ENCODE measurements at regions not wholly inside any gene's neighbourhood (a gene's known extent, or its start where the extent isn't known, plus 50 kb on each side); places are given as distances from the start of the nearest gene placed in this dataset.
"Not testable (repeated sequence)": the region's sequence is repeated elsewhere in the genome, so short reads cannot be mapped to it uniquely, and the experiment has no call there.

DNA sequence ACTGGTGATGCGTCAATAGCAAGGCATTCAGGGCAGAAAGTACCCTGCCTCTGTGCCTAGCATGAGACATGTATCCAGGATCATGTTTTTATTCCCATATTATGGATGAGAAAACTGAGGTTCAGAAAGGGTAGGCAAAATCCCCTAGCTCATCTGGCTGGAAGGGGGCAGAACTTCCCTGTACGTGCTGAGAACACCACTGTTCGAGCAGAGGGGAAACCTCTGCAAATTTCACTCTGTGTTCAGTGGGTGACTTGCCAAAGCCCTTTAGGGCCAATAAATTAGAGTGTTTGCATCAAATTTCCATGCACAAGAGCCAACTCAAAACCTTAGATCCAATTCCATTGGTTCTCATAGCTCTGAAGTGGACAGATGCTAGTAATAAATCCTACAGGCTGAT lies 82.6 kb upstream of the PRSS12 start:
- CTCF ChIA-PET; H3K4me1 Mint-ChIP-seq; H3K9me3 Mint-ChIP-seq; H3K27ac ChIP-seq (ENCODE audit: low read depth, low read length); H3K36me3 Mint-ChIP-seq; H3K4me3 Mint-ChIP-seq; H3K9me3 ChIP-seq (ENCODE audit: low read length); H3K4me1 ChIP-seq (ENCODE audit: insufficient read depth, low read length); DNase-seq; POLR2A ChIA-PET; H3K4me3 ChIP-seq (ENCODE audit: low read length); H3K27me3 Mint-ChIP-seq; H3K36me3 ChIP-seq (ENCODE audit: insufficient read depth, low read length); H3K27me3 ChIP-seq (ENCODE audit: insufficient read depth, low read length, poor library complexity, severe bottlenecking); H3K27ac Mint-ChIP-seq: not testable (repeated sequence)

DNA sequence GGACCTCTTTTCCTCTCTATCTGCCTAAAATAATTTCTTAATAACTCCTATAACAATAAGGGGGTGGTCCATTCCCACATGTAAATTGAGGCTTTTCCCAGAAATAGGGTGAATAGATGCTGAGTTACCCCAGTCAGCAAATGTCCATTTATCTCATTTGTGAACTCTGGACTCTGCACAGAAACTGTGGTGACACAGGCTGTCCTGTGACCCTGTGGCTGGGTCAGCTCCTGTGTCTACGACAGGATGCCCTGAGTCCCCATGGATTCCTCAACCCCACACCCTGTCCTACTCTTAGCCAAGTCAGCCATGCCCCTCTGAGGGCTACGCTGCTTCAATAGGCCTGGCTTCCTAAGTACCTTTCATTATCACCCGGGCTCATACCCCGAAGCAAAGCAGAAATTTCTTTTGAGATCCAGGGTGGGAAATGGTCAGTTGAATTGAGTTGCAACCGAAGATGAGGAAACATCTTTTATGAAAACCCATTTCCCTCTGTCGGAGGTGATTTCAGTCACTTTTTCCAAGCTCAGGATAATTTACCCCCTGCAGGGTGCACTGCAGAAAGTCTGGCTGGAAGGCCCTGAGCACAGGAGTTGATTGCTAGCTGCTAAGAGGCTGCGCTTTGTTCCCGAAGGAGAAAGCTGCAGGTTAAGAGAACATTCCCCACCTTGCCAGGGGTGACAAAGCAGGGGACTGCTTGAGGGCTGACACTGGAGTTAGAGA lies 89.5 kb upstream of the PRSS12 start:
- H3K27me3 ChIP-seq (ENCODE audit: insufficient read depth, low read length, poor library complexity, severe bottlenecking); H3K36me3 ChIP-seq (ENCODE audit: insufficient read depth, low read length); H3K36me3 Mint-ChIP-seq; H3K27ac Mint-ChIP-seq; H3K4me1 ChIP-seq (ENCODE audit: insufficient read depth, low read length); DNase-seq; H3K27me3 Mint-ChIP-seq; H3K4me3 ChIP-seq (ENCODE audit: low read length); H3K9me3 Mint-ChIP-seq; H3K9me3 ChIP-seq (ENCODE audit: low read length); H3K4me3 Mint-ChIP-seq; H3K27ac ChIP-seq (ENCODE audit: low read depth, low read length); CTCF ChIA-PET; POLR2A ChIA-PET; H3K4me1 Mint-ChIP-seq: not testable (repeated sequence)

DNA sequence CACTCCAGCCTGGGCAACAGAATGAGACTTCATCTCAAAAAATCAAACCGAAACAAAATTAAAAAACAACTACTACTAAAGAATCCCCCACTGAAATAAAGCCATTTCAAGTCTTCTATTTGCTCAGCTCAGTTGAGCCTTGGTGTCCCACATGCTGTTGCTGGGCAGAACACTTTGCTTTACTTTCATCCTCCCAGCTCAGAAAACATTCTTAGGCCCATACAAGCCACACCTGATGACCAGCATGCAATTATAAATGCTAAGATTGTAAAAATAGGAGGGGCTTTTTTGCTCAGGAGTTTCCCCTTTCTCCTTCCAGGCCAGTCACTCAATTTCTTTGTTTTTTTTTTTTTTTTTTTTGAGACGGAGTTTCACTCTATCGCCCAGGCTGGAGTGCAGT lies 94.6 kb upstream of the PRSS12 start:
- H3K27me3 ChIP-seq (ENCODE audit: insufficient read depth, low read length, poor library complexity, severe bottlenecking); H3K27ac Mint-ChIP-seq; DNase-seq; H3K27me3 Mint-ChIP-seq; H3K4me1 Mint-ChIP-seq; H3K36me3 Mint-ChIP-seq; POLR2A ChIA-PET; H3K27ac ChIP-seq (ENCODE audit: low read depth, low read length); H3K4me3 ChIP-seq (ENCODE audit: low read length); H3K4me1 ChIP-seq (ENCODE audit: insufficient read depth, low read length); H3K9me3 Mint-ChIP-seq; CTCF ChIA-PET; H3K4me3 Mint-ChIP-seq; H3K9me3 ChIP-seq (ENCODE audit: low read length); H3K36me3 ChIP-seq (ENCODE audit: insufficient read depth, low read length): not testable (repeated sequence)

DNA sequence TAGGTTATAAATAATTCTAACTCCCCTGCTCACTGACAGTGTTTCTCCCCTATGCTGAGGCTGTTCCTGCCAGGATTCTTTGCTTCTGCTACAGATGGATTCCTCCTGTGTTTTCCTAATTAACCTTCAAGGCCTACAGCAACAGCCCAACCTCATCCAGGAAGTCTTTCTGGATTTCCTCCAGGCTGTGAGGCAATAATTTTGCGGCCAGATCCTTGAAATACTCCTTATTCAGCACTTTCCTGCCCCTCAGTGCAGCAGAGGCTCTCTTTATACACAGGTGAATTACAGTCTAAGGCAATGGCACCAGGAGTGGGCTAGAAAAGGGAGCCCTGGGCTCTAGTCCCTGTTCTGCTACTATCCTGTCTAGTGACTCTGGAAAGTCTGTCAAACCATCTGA lies 102.1 kb upstream of the PRSS12 start:
- H3K4me1 Mint-ChIP-seq; H3K27me3 ChIP-seq (ENCODE audit: insufficient read depth, low read length, poor library complexity, severe bottlenecking); DNase-seq; H3K9me3 ChIP-seq (ENCODE audit: low read length); H3K4me3 Mint-ChIP-seq; H3K27ac Mint-ChIP-seq; CTCF ChIA-PET; POLR2A ChIA-PET; H3K4me3 ChIP-seq (ENCODE audit: low read length); H3K36me3 ChIP-seq (ENCODE audit: insufficient read depth, low read length); H3K27ac ChIP-seq (ENCODE audit: low read depth, low read length); H3K9me3 Mint-ChIP-seq; H3K36me3 Mint-ChIP-seq; H3K27me3 Mint-ChIP-seq; H3K4me1 ChIP-seq (ENCODE audit: insufficient read depth, low read length): not testable (repeated sequence)

DNA sequence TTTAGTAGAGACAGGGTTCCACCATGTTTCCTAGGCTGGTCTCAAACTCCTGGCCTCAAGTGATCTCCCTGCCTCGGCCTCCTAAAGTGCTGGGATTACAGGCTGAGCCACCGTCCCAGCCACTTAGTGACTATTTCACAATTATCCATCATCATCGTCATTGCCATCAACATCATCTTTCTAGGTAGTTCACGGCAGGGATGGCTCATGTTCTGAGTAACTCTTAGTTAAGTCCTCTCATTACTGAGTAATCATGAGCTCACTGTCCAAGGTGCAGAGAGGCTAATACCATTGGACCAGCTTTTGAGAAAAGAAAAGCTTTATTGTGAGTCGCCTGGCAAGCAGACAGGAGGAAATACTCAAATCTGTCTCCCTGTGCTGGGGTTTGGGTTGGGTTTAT lies 108.6 kb upstream of the PRSS12 start:
- H3K4me3 ChIP-seq (ENCODE audit: low read length); H3K27ac Mint-ChIP-seq; H3K36me3 ChIP-seq (ENCODE audit: insufficient read depth, low read length); H3K4me1 Mint-ChIP-seq; H3K27me3 Mint-ChIP-seq; CTCF ChIA-PET; H3K9me3 ChIP-seq (ENCODE audit: low read length); H3K4me1 ChIP-seq (ENCODE audit: insufficient read depth, low read length); POLR2A ChIA-PET; H3K36me3 Mint-ChIP-seq; H3K27me3 ChIP-seq (ENCODE audit: insufficient read depth, low read length, poor library complexity, severe bottlenecking); H3K4me3 Mint-ChIP-seq; DNase-seq; H3K9me3 Mint-ChIP-seq; H3K27ac ChIP-seq (ENCODE audit: low read depth, low read length): not testable (repeated sequence)

DNA sequence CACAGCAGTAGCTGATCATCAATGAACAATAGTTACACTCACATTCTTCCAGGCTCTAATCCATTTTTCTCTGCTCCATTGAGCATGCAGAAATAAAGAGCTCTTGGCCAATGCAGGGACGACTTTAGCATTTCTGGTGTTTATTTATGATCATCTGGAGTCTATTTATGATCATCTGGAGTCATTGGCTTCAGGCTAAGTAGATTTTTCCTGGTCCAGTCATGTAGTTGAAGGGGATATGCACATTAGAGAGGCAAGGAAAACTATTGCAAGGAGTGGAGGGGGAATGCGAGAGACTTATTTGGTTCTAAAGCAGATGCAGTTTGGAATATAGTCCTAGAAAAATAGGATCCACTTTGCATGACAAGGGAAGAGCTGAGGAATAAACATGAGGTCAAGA lies 113.0 kb upstream of the PRSS12 start:
- CTCF ChIA-PET; H3K9me3 ChIP-seq (ENCODE audit: low read length); H3K27me3 Mint-ChIP-seq; H3K9me3 Mint-ChIP-seq; H3K4me3 ChIP-seq (ENCODE audit: low read length); DNase-seq; H3K4me1 Mint-ChIP-seq; H3K36me3 ChIP-seq (ENCODE audit: insufficient read depth, low read length); H3K4me1 ChIP-seq (ENCODE audit: insufficient read depth, low read length); H3K36me3 Mint-ChIP-seq; H3K4me3 Mint-ChIP-seq; POLR2A ChIA-PET; H3K27ac Mint-ChIP-seq; H3K27me3 ChIP-seq (ENCODE audit: insufficient read depth, low read length, poor library complexity, severe bottlenecking); H3K27ac ChIP-seq (ENCODE audit: low read depth, low read length): not testable (repeated sequence)

DNA sequence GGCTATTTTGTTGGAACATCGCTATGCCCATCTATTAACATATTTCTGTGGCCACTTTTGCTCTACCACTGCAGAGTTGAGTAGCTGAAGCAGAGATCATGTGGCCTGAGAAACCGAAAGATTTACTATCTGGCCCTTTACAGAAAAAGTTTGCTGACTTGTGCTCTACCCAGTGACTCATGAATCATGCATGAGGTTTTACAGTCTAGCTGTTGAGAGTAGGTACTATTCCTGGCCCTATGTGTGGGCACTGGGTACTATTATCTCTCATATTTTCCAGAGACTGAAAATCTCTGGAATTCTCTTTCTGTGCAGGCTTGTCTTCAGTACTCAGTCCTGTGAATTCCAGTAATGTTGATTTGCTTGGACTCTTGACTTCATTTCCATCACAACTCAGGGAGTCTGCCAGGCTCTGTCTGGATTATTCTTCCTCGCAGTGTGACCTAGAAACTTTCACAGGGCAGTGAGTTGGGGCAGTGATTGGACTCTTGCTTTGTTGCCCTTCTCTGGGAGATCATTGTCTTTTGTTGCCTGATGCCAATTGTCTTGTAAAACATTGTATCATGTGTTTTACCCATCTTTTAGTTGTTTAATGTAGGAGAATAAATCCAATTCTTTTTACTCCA lies 121.3 kb upstream of the PRSS12 start:
- H3K27me3 Mint-ChIP-seq, result not testable (repeated sequence)

DNA sequence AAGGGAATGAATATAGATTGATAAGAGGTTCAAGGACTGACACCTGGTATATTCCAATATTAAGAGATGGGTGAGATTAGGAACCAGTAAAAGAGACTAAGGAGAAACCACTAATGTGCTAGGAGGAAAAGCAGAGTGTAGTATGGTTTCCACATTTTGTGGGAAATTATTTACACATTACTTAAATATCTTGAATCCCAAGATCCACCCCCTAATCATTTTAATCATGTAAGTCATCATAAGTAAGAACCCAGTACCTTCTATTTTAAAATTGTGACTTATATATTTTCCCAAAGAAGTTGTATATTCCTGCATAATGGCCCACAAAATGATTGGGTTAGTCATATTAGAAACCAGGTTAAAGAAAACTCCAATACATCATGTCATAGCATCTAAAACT lies 122.0 kb upstream of the PRSS12 start:
- H3K36me3 Mint-ChIP-seq; H3K4me1 ChIP-seq (ENCODE audit: insufficient read depth, low read length); DNase-seq; H3K27me3 Mint-ChIP-seq; H3K4me3 ChIP-seq (ENCODE audit: low read length); H3K27me3 ChIP-seq (ENCODE audit: insufficient read depth, low read length, poor library complexity, severe bottlenecking); CTCF ChIA-PET; H3K9me3 ChIP-seq (ENCODE audit: low read length); H3K36me3 ChIP-seq (ENCODE audit: insufficient read depth, low read length); POLR2A ChIA-PET; H3K4me3 Mint-ChIP-seq; H3K27ac ChIP-seq (ENCODE audit: low read depth, low read length); H3K27ac Mint-ChIP-seq; H3K9me3 Mint-ChIP-seq; H3K4me1 Mint-ChIP-seq: not testable (repeated sequence)

More for the DNA sequence above, 121.3 kb upstream of the PRSS12 start:
- H3K9me3 Mint-ChIP-seq; H3K4me3 Mint-ChIP-seq; POLR2A ChIA-PET; H3K36me3 Mint-ChIP-seq; H3K4me1 Mint-ChIP-seq; H3K27me3 ChIP-seq (ENCODE audit: insufficient read depth, low read length, poor library complexity, severe bottlenecking); H3K27ac Mint-ChIP-seq; H3K9me3 ChIP-seq (ENCODE audit: low read length); H3K4me1 ChIP-seq (ENCODE audit: insufficient read depth, low read length); DNase-seq; CTCF ChIA-PET; H3K4me3 ChIP-seq (ENCODE audit: low read length); H3K36me3 ChIP-seq (ENCODE audit: insufficient read depth, low read length); H3K27ac ChIP-seq (ENCODE audit: low read depth, low read length): not testable (repeated sequence)

DNA sequence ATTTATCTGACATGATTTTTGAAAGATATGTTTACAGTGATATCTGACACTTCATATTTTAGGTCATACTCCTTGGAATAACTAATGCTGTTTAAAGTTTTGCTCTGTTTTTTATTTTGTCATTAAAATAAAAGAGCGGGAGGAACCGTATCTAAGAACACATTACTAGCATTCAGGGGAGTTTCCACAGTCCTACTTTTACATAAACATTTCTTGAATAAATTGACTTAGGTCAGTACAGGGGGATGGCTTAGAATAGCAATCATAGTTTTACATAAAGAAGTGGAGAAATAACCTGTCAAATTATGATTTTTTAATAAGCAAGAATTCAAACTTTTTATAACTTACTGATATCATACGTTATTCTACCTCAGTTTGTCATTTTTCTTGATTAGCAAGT lies 123.1 kb upstream of the PRSS12 start:
- H3K36me3 ChIP-seq (ENCODE audit: insufficient read depth, low read length); H3K27ac ChIP-seq (ENCODE audit: low read depth, low read length); H3K4me1 ChIP-seq (ENCODE audit: insufficient read depth, low read length); H3K27me3 Mint-ChIP-seq; H3K9me3 Mint-ChIP-seq; H3K4me1 Mint-ChIP-seq; CTCF ChIA-PET; H3K4me3 ChIP-seq (ENCODE audit: low read length); H3K4me3 Mint-ChIP-seq; H3K27me3 ChIP-seq (ENCODE audit: insufficient read depth, low read length, poor library complexity, severe bottlenecking); POLR2A ChIA-PET; H3K27ac Mint-ChIP-seq; H3K36me3 Mint-ChIP-seq; DNase-seq; H3K9me3 ChIP-seq (ENCODE audit: low read length): not testable (repeated sequence)
